RWPE2 (cell line): ENCODE measurements at regions not wholly inside any gene's neighbourhood (a gene's known extent, or its start where the extent isn't known, plus 50 kb on each side); places are given as distances from the start of the nearest gene placed in this dataset.

Experiments
- ATAC-seq: fragments of 200-7000 bp; cut with Tn5 transposase; 3 replicates; pipeline ENCODE4 v1.9.1; 2021; ENCODE audit warnings: low read depth
- DNase-seq: peaks from one replicate; pipeline ENCODE4 v3.0.0-alpha.2; 2020; ENCODE audit warnings: low spot score
- H3K27ac ChIP-seq: fragments of 450-650 bp; 2 replicates; pipeline ENCODE4 v1.5.1; 2017; ENCODE audit warnings: mild to moderate bottlenecking; ENCODE audit not compliant: poor library complexity, severe bottlenecking
- H3K27me3 ChIP-seq: fragments of 250-450 bp; sonication (Bioruptor Pico); 2 replicates; pipeline ENCODE4 v1.5.1; 2021; ENCODE audit warnings: mild to moderate bottlenecking, moderate library complexity; ENCODE audit not compliant: insufficient read depth, poor library complexity, severe bottlenecking
- H3K36me3 ChIP-seq: fragments of 250-450 bp; sonication (Bioruptor Pico); 2 replicates; pipeline ENCODE4 v1.5.1; 2020; ENCODE audit warnings: low read depth, mild to moderate bottlenecking, moderate library complexity
- H3K4me1 ChIP-seq: fragments of 250-450 bp; sonication (Bioruptor Pico); 2 replicates; pipeline ENCODE4 v1.5.1; 2021; ENCODE audit warnings: mild to moderate bottlenecking, moderate library complexity; ENCODE audit not compliant: insufficient read depth, poor library complexity, severe bottlenecking
- H3K4me3 ChIP-seq: fragments of 250-450 bp; sonication (Bioruptor Pico); 2 replicates; pipeline ENCODE4 v1.5.1; 2021; ENCODE audit warnings: mild to moderate bottlenecking, moderate library complexity; ENCODE audit not compliant: severe bottlenecking
- H3K9me3 ChIP-seq: fragments of 250-450 bp; sonication (Bioruptor Pico); 2 replicates; pipeline ENCODE4 v1.5.1; 2021; ENCODE audit warnings: mild to moderate bottlenecking, moderate library complexity; ENCODE audit not compliant: severe bottlenecking
- TF ChIP-seq, protein P1 (sequence below): fragments of 450-650 bp; IDR thresholded peaks from one replicate; pipeline ENCODE4 v1.5.1; 2017; ENCODE audit warnings: mild to moderate bottlenecking, moderate library complexity; ENCODE audit not compliant: poor library complexity, severe bottlenecking

DNA sequence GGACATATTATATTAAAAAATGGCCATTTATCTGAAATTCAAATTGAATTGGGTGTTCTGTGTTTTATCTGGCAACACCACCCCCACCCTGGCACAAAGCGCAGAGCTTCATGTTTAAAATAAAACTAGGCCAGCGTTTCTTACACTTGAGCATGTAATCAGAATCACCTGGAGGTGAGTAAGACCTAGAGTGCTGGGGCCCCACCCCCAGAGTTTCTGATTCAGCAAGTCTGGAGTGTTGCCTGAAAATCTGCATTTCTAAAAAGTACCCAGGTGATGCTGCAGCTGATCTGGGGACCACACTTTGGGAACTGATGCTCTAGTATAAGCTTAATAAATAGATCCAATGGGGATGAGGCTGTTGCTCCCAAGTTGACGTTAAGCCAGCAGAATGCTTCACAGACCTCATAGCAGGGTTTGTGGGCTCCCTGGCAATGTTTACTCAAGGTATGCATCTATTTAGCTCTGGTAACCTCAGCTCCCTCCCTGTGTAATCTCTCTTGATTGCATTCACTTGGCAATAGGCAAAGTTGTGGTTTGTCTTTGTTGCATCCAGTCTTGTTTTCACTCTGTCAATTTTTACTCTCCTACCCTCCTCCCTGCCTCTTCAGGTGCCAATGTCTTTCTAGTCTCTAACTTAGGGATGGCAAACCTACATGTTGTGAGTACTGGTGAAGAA lies 99.8 kb upstream of the TEX13D start:
- TF ChIP-seq, protein P1, sequence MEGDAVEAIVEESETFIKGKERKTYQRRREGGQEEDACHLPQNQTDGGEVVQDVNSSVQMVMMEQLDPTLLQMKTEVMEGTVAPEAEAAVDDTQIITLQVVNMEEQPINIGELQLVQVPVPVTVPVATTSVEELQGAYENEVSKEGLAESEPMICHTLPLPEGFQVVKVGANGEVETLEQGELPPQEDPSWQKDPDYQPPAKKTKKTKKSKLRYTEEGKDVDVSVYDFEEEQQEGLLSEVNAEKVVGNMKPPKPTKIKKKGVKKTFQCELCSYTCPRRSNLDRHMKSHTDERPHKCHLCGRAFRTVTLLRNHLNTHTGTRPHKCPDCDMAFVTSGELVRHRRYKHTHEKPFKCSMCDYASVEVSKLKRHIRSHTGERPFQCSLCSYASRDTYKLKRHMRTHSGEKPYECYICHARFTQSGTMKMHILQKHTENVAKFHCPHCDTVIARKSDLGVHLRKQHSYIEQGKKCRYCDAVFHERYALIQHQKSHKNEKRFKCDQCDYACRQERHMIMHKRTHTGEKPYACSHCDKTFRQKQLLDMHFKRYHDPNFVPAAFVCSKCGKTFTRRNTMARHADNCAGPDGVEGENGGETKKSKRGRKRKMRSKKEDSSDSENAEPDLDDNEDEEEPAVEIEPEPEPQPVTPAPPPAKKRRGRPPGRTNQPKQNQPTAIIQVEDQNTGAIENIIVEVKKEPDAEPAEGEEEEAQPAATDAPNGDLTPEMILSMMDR: no peak
- H3K27ac ChIP-seq: no peak overlapping the region
- DNase-seq: no peak
- no peaks in the 10 kb centered on the region for H3K4me1 ChIP-seq
- H3K27me3 ChIP-seq: no peaks in the 10 kb centered on the region
- no peak for ATAC-seq
- H3K36me3 ChIP-seq: no peaks in the 10 kb centered on the region
- H3K9me3 ChIP-seq: no peaks in the 10 kb centered on the region
- no peak overlapping the region for H3K4me3 ChIP-seq

GRCh38 chrX:124234348-124234747 lies 98.1 kb upstream of the TEX13D start:
- Histone ChIP-seq H3K4me3 (no peak overlapping the region), H3K36me3 (no peaks in the 10 kb centered on the region), H3K9me3 (no peaks in the 10 kb centered on the region), H3K4me1 (no peaks in the 10 kb centered on the region), H3K27ac (no peak overlapping the region), H3K27me3 (no peaks in the 10 kb centered on the region)
- TF ChIP-seq, protein P1: no peak
- no peak for ATAC-seq
- no peak for DNase-seq

DNA sequence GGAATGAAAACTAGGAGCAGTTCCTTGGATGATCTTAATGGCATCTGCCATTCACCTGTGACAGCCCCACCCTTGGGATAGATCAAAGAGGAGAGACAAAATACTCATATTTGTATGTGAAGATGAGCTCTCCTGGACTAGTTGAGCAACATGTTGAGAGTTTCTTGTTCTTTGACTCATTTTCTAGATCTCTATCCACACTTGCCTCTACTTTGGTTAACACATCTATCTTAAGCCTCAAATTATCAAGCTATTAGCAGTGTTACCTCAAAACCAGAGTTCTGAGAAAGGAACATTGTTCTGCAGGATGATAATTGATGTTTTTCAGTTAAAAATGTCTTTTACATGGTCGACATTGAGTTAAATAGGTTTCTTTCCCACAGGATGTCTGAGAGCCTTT lies 94.2 kb upstream of the TEX13D start:
- DNase-seq (no peak), ATAC-seq (no peak)
- TF ChIP-seq, protein P1: no peak
- Histone ChIP-seq H3K27ac (no peak overlapping the region), H3K4me3 (no peak overlapping the region), H3K27me3 (no peaks in the 10 kb centered on the region), H3K36me3 (no peaks in the 10 kb centered on the region), H3K9me3 (no peaks in the 10 kb centered on the region), H3K4me1 (no peaks in the 10 kb centered on the region)

GRCh38 chrX:124239324-124239723 lies 93.1 kb upstream of the TEX13D start:
- Histone ChIP-seq H3K4me1 (no peaks in the 10 kb centered on the region), H3K27ac (no peak overlapping the region), H3K36me3 (no peaks in the 10 kb centered on the region), H3K4me3 (no peak overlapping the region), H3K27me3 (no peaks in the 10 kb centered on the region), H3K9me3 (no peaks in the 10 kb centered on the region)
- TF ChIP-seq, protein P1: no peak
- ATAC-seq (no peak), DNase-seq (no peak)

GRCh38 chrX:124239911-124240310 lies 92.5 kb upstream of the TEX13D start:
- ATAC-seq: no peak
- Histone ChIP-seq H3K27ac (no peak overlapping the region), H3K36me3 (no peaks in the 10 kb centered on the region), H3K27me3 (no peaks in the 10 kb centered on the region), H3K9me3 (no peaks in the 10 kb centered on the region), H3K4me1 (no peaks in the 10 kb centered on the region), H3K4me3 (no peak overlapping the region)
- no peak for DNase-seq
- TF ChIP-seq, protein P1: no peak
